ENCODE measurements at regions not wholly inside any gene's neighbourhood (a gene's known extent, or its start where the extent isn't known, plus 50 kb on each side); places are given as distances from the start of the nearest gene placed in this dataset.

DNA sequence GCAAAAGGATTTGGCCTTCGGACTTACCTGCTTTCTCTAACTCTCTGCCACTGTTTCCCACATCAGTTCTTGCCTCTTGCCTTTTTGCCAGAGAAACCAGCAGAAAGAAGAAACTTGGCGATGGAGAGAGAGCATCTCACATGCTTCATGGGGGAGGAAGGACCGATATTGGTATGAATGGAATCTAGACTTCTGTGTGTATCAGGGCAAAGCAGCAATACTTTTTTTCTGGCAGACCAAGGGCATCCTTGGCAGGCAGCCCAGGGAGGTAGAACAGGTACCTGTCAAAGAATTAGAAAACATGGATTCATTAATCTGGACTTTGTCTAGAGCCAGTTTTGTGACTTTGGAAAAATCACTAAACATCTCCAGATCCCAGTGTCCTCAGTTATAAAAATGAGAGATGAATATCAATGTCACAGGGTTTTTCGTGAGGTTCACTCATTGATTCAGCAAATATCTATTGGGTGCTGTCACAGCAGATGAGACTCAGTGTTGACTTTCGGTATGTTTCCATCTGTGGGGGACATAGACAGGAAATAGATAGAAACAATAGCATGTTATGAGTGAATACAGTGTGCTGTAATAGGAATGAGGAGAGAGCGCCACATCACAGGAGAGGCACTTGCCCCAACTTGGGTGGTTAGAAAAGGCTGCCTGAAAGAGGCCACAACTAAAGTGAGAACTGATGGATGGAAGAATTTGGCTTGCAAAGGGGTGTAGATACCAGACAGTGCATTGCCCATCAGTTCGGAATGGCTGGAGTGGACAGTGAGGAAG, 114.1 kb downstream of the CD83 start (continued):
- no peak for TF ChIP-seq NANOG (IDR thresholded peaks at IDR 0.05; ENCODE audit: borderline replicate concordance)
- no peak for TF ChIP-seq STAT1 (IDR thresholded peaks at IDR 0.05; ENCODE audit: unreplicated experiment)
- no peak for TF ChIP-seq CREB1 (CRISPR knock-in tag; IDR thresholded peaks at IDR 0.05; ENCODE audit: low read depth)

DNA sequence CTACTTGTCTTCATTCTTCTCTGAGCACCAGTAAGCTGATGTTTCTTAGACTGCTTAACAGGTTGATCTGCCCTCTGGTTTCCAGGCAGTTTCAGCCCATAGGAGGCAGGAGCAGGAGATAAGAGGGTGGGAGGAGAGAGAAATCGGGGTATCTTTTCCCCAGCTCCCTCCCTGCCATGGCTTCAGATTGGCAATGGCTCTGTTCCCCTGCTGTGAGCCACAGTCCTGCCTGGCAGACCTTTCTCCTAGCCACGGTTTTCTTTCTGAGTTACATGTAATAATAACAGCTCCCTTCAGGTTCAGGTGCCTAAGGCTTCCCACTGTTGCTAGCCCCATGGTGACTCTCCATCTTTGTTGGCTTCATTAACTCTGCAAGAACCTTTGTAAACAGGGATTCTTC, 115.3 kb downstream of the CD83 start:
- DNase-seq (ENCODE audit: low spot score) (no peak), ATAC-seq (no peak)
- H3K4me3 ChIP-seq, result no peak overlapping the region
- Mint-ChIP-seq H3K27me3 (ENCODE audit: insufficient read depth, low read depth, poor library complexity) (no peaks in the 10 kb centered on the region), H3K4me3 (no peak overlapping the region), H3K27ac (no peak overlapping the region), H3K9me3 (no peaks in the 10 kb centered on the region; the same call in 2 of the 3 replicates), H3K36me3 (ENCODE audit: low read depth) (no peaks in the 10 kb centered on the region), H3K4me1 (peaks cover 3% of the 10 kb centered on the region; the same call in 1 of the 3 replicates)
- no peaks in the 10 kb centered on the region for H3K36me3 ChIP-seq (ENCODE audit: insufficient read depth)
- no peak overlapping the region for H3K4me2 ChIP-seq
- TF ChIP-seq POLR2AphosphoS5 (IDR thresholded peaks at IDR 0.05; ENCODE audit: low read depth), result no peak
- TF ChIP-seq NANOG (IDR thresholded peaks at IDR 0.05; ENCODE audit: borderline replicate concordance), result no peak
- no peak for TF ChIP-seq JUNB (IDR thresholded peaks at IDR 0.05; ENCODE audit: unreplicated experiment)
- TF ChIP-seq, protein P1, sequence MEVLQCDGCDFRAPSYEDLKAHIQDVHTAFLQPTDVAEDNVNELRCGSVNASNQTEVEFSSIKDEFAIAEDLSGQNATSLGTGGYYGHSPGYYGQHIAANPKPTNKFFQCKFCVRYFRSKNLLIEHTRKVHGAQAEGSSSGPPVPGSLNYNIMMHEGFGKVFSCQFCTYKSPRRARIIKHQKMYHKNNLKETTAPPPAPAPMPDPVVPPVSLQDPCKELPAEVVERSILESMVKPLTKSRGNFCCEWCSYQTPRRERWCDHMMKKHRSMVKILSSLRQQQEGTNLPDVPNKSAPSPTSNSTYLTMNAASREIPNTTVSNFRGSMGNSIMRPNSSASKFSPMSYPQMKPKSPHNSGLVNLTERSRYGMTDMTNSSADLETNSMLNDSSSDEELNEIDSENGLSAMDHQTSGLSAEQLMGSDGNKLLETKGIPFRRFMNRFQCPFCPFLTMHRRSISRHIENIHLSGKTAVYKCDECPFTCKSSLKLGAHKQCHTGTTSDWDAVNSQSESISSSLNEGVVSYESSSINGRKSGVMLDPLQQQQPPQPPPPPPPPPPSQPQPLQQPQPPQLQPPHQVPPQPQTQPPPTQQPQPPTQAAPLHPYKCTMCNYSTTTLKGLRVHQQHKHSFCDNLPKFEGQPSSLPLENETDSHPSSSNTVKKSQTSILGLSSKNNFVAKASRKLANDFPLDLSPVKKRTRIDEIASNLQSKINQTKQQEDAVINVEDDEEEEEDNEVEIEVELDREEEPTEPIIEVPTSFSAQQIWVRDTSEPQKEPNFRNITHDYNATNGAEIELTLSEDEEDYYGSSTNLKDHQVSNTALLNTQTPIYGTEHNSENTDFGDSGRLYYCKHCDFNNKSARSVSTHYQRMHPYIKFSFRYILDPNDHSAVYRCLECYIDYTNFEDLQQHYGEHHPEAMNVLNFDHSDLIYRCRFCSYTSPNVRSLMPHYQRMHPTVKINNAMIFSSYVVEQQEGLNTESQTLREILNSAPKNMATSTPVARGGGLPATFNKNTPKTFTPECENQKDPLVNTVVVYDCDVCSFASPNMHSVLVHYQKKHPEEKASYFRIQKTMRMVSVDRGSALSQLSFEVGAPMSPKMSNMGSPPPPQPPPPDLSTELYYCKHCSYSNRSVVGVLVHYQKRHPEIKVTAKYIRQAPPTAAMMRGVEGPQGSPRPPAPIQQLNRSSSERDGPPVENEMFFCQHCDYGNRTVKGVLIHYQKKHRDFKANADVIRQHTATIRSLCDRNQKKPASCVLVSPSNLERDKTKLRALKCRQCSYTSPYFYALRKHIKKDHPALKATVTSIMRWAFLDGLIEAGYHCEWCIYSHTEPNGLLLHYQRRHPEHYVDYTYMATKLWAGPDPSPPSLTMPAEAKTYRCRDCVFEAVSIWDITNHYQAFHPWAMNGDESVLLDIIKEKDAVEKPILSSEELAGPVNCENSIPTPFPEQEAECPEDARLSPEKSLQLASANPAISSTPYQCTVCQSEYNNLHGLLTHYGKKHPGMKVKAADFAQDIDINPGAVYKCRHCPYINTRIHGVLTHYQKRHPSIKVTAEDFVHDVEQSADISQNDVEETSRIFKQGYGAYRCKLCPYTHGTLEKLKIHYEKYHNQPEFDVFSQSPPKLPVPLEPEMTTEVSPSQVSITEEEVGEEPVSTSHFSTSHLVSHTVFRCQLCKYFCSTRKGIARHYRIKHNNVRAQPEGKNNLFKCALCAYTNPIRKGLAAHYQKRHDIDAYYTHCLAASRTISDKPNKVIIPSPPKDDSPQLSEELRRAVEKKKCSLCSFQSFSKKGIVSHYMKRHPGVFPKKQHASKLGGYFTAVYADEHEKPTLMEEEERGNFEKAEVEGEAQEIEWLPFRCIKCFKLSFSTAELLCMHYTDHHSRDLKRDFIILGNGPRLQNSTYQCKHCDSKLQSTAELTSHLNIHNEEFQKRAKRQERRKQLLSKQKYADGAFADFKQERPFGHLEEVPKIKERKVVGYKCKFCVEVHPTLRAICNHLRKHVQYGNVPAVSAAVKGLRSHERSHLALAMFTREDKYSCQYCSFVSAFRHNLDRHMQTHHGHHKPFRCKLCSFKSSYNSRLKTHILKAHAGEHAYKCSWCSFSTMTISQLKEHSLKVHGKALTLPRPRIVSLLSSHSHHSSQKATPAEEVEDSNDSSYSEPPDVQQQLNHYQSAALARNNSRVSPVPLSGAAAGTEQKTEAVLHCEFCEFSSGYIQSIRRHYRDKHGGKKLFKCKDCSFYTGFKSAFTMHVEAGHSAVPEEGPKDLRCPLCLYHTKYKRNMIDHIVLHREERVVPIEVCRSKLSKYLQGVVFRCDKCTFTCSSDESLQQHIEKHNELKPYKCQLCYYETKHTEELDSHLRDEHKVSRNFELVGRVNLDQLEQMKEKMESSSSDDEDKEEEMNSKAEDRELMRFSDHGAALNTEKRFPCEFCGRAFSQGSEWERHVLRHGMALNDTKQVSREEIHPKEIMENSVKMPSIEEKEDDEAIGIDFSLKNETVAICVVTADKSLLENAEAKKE (CRISPR knock-in tag; IDR thresholded peaks at IDR 0.05), result no peak
- no peak overlapping the region for H2AFZ ChIP-seq
- H3K27me3 ChIP-seq (ENCODE audit: insufficient read depth), result no peaks in the 10 kb centered on the region
- H3K4me1 ChIP-seq (ENCODE audit: insufficient read depth), result no peaks in the 10 kb centered on the region
- H3F3A ChIP-seq (replicated peaks; ENCODE audit: low read depth), result no peaks in the 10 kb centered on the region
- H4K20me1 ChIP-seq (replicated peaks; ENCODE audit: insufficient read depth), result no peaks in the 10 kb centered on the region
- H3K9me2 ChIP-seq (ENCODE audit: insufficient read depth), result 0 out of 2 replicates have a peak, but pooled peaks cover 5% of the 10 kb centered on the region
- H3K79me2 ChIP-seq (replicated peaks; ENCODE audit: insufficient read depth), result no peaks in the 10 kb centered on the region
- no peak overlapping the region for H3K27ac ChIP-seq (ENCODE audit: low read depth)
